Loucy (cell line): ENCODE measurements at regions not wholly inside any gene's neighbourhood (a gene's known extent, or its start where the extent isn't known, plus 50 kb on each side); places are given as distances from the start of the nearest gene placed in this dataset.

Experiments
- H2AFZ ChIP-seq: fragments of 200-600 bp; sonication (generic); 2 replicates; pipeline ENCODE4 v1.6.0; 2016; ENCODE audit warnings: antibody characterized with exemption, mild to moderate bottlenecking, low read length, moderate library complexity
- H3F3A ChIP-seq: fragments of 200-600 bp; 2 replicates; pipeline ENCODE4 v1.6.0; 2016; ENCODE audit warnings: antibody characterized with exemption, low read depth, mild to moderate bottlenecking
- H3K27me3 ChIP-seq: fragments of 200-600 bp; sonication (generic); 2 replicates; pipeline ENCODE4 v1.6.1; 2014; ENCODE audit warnings: low read length, mild to moderate bottlenecking; ENCODE audit not compliant: insufficient read depth, poor library complexity, severe bottlenecking
- H3K36me3 ChIP-seq: fragments of 200-600 bp; sonication (generic); 2 replicates; pipeline ENCODE4 v1.6.1; 2016; ENCODE audit warnings: low read length; ENCODE audit not compliant: insufficient read depth
- H3K4me1 ChIP-seq: fragments of 200-600 bp; sonication (generic); 2 replicates; pipeline ENCODE4 v1.5.1; 2014; ENCODE audit warnings: low read length, mild to moderate bottlenecking; ENCODE audit not compliant: insufficient read depth, poor library complexity, severe bottlenecking
- H3K4me2 ChIP-seq: fragments of 200-600 bp; sonication (generic); 2 replicates; pipeline ENCODE4 v1.6.0; 2014; ENCODE audit warnings: antibody characterized with exemption, low read length, low read depth, mild to moderate bottlenecking; ENCODE audit not compliant: poor library complexity, severe bottlenecking
- H3K4me3 ChIP-seq: fragments of 200-600 bp; sonication (generic); 2 replicates; pipeline ENCODE4 v1.5.1; 2014; ENCODE audit warnings: low read length, mild to moderate bottlenecking, mixed read lengths; ENCODE audit not compliant: poor library complexity, severe bottlenecking
- H3K79me2 ChIP-seq: fragments of 200-600 bp; sonication (generic); 2 replicates; pipeline ENCODE4 v1.6.1; 2014; ENCODE audit warnings: low read length; ENCODE audit not compliant: insufficient read depth
- H3K9ac ChIP-seq: fragments of 200-600 bp; sonication (generic); 2 replicates; pipeline ENCODE4 v1.6.0; 2014; ENCODE audit warnings: mild to moderate bottlenecking, low read depth, low read length, moderate library complexity; ENCODE audit not compliant: poor library complexity, severe bottlenecking
- H3K9me2 ChIP-seq: fragments of 200-600 bp; sonication (generic); replicated peaks from 2 replicates; pipeline ENCODE4 v1.6.1; 2016; ENCODE audit warnings: low read depth, low read length, mixed read lengths
- H3K9me3 ChIP-seq: fragments of 200-600 bp; sonication (generic); 2 replicates; pipeline ENCODE4 v1.6.1; 2014; ENCODE audit warnings: mild to moderate bottlenecking, antibody characterized with exemption, low read length, low read depth; ENCODE audit not compliant: insufficient read depth
- H4K20me1 ChIP-seq: fragments of 200-600 bp; sonication (generic); 2 replicates; pipeline ENCODE4 v1.6.0; 2014; ENCODE audit warnings: antibody characterized with exemption, low read length, mild to moderate bottlenecking; ENCODE audit not compliant: insufficient read depth, poor library complexity, severe bottlenecking
- EZH2phosphoT487 ChIP-seq: fragments of 200-600 bp; IDR thresholded peaks from 2 replicates; pipeline ENCODE4 v1.6.1; 2018; ENCODE audit warnings: antibody characterized with exemption, mild to moderate bottlenecking, moderate library complexity, borderline replicate concordance
- TF ChIP-seq, protein P1 (sequence below): fragments of 200-600 bp; sonication (generic); conservative IDR thresholded peaks from 2 replicates; pipeline ENCODE4 v1.5.1; 2014; ENCODE audit warnings: mild to moderate bottlenecking, antibody characterized with exemption, low read length

DNA sequence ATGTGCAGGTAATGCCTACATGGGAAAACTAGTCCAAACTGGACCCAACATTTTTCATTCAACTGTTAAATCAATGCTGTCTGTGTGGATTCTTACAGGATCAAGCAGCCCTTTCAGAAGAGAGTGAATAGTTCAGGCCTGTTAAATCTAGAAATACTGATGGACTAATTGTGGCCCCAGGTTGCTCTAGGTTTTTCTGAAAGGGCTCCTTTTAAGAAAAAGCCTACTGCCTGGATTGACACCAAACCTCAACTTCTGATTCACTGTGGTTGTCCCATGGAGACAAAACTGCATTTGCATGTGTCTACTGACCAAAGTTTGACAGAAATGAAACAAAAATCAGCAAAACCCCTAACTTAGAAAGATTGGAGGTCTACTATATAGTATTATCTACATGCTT, 437.0 kb downstream of the KLF12 start:
- Histone ChIP-seq H3K4me3 (no peak overlapping the region), H3K4me1 (no peaks in the 10 kb centered on the region), H3K9me2 (no peaks in the 10 kb centered on the region), H2AFZ (no peak overlapping the region), H3K36me3 (peaks cover 16% of the 10 kb centered on the region; the same call in 1 of the 2 replicates), H3K4me2 (no peak overlapping the region), H3K9ac (no peak overlapping the region), H3F3A (no peaks in the 10 kb centered on the region), H3K9me3 (no peaks in the 10 kb centered on the region), H3K27me3 (no peaks in the 10 kb centered on the region), H3K79me2 (no peaks in the 10 kb centered on the region), H4K20me1 (no peaks in the 10 kb centered on the region)
- TF ChIP-seq EZH2phosphoT487: no peak
- TF ChIP-seq, protein P1, sequence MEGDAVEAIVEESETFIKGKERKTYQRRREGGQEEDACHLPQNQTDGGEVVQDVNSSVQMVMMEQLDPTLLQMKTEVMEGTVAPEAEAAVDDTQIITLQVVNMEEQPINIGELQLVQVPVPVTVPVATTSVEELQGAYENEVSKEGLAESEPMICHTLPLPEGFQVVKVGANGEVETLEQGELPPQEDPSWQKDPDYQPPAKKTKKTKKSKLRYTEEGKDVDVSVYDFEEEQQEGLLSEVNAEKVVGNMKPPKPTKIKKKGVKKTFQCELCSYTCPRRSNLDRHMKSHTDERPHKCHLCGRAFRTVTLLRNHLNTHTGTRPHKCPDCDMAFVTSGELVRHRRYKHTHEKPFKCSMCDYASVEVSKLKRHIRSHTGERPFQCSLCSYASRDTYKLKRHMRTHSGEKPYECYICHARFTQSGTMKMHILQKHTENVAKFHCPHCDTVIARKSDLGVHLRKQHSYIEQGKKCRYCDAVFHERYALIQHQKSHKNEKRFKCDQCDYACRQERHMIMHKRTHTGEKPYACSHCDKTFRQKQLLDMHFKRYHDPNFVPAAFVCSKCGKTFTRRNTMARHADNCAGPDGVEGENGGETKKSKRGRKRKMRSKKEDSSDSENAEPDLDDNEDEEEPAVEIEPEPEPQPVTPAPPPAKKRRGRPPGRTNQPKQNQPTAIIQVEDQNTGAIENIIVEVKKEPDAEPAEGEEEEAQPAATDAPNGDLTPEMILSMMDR: no peak

DNA sequence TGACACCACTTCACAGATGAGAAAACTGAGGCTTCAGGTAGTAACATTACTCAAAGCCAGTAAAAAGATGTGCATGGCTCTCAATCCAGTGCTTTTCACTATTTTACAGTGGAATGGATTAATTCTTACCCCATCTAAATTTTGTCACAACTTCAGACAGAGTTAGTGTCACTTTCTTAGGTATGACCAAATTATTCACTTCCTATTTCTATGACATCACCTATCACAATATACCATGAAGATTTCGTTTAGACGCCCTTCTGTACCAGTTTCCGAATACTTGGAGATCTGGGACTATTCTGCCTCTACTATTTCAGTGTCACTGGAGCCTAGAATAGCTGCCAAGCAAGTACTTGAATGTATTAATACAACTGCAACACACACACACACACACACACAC, 437.5 kb downstream of the KLF12 start:
- H3F3A ChIP-seq: no peaks in the 10 kb centered on the region
- peaks cover 16% of the 10 kb centered on the region; the same call in 1 of the 2 replicates for H3K36me3 ChIP-seq
- no peaks in the 10 kb centered on the region for H3K4me1 ChIP-seq
- no peaks in the 10 kb centered on the region for H3K79me2 ChIP-seq
- no peak overlapping the region for H3K4me2 ChIP-seq
- no peak overlapping the region for H2AFZ ChIP-seq
- no peak overlapping the region for H3K4me3 ChIP-seq
- TF ChIP-seq, protein P1: no peak
- TF ChIP-seq EZH2phosphoT487: no peak
- no peaks in the 10 kb centered on the region for H3K9me2 ChIP-seq
- H3K27me3 ChIP-seq: no peaks in the 10 kb centered on the region
- no peak overlapping the region for H3K9ac ChIP-seq
- H3K9me3 ChIP-seq: no peaks in the 10 kb centered on the region
- H4K20me1 ChIP-seq: no peaks in the 10 kb centered on the region

DNA sequence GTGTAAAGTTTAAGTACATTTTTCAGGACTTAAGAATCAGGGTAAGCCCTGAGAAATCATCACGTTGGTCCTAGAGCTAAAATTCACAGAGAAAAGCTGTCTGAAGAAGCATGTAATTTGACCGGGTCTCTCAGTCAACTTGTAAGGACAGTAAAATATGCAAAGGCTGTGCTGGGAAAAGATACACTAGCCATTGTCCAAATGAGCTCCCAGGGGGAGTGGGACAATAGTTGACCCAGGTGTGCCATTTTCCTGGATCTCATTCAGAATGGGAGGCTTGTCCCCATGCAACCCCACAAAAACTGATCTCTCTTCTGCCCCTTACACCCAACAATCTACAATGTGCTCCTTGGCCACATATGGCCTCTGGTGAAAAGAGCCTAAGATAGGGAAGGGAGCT, 437.9 kb downstream of the KLF12 start:
- Histone ChIP-seq H3K9ac (no peak overlapping the region), H3K9me3 (no peaks in the 10 kb centered on the region), H3K4me3 (no peak overlapping the region), H3F3A (no peaks in the 10 kb centered on the region), H4K20me1 (no peaks in the 10 kb centered on the region), H3K27me3 (no peaks in the 10 kb centered on the region), H3K79me2 (no peaks in the 10 kb centered on the region), H2AFZ (no peak overlapping the region), H3K36me3 (peaks cover 16% of the 10 kb centered on the region; the same call in 1 of the 2 replicates), H3K4me2 (no peak overlapping the region), H3K9me2 (no peaks in the 10 kb centered on the region), H3K4me1 (no peaks in the 10 kb centered on the region)
- no peak for TF ChIP-seq EZH2phosphoT487
- TF ChIP-seq, protein P1: no peak
